Heart left ventricle (tissue), 16 donors: ENCODE measurements at regions not wholly inside any gene's neighbourhood (a gene's known extent, or its start where the extent isn't known, plus 50 kb on each side); places are given as distances from the start of the nearest gene placed in this dataset.
"Not testable (repeated sequence)": the region's sequence is repeated elsewhere in the genome, so short reads cannot be mapped to it uniquely, and the experiment has no call there.

Experiments
- ATAC-seq, 4 donors: fragments of 200-7000 bp; cut with Tn5 transposase; one replicate each; pipeline ENCODE4 v1.9.1; 2020 to 2022; ENCODE audit warnings: moderate library complexity in 4 of 4, mild to moderate bottlenecking in 3 of 4, moderate number of reproducible peaks in 1 of 4
- DNase-seq, 5 donors: peaks; one replicate each; pipeline ENCODE4 v3.0.0-alpha.2; 2020
- H3K27ac ChIP-seq, 12 donors: fragments of 200-600 bp; sonication (generic) in 4 of 12; one replicate each; pipeline versions ENCODE4 v1.5.0 to v1.8.0; 2016 to 2022; ENCODE audit warnings: mild to moderate bottlenecking in 2 of 12
- H3K27me3 ChIP-seq, 9 donors: fragments of 200-600 bp; sonication (generic) in 2 of 9; one replicate each; pipeline versions ENCODE4 v1.5.1 to v1.8.0; 2016 to 2022; ENCODE audit warnings: mild to moderate bottlenecking in 3 of 9
- H3K36me3 ChIP-seq, 9 donors: fragments of 200-600 bp; sonication (generic) in 2 of 9; one replicate each; pipeline versions ENCODE4 v1.5.0 to v1.8.0; 2018 to 2022; ENCODE audit warnings: mild to moderate bottlenecking in 2 of 9
- H3K4me1 ChIP-seq, 12 donors: fragments of 200-600 bp; sonication (generic) in 4 of 12; one replicate each; pipeline versions ENCODE4 v1.5.0 to v1.8.0; 2016 to 2022; ENCODE audit warnings: mild to moderate bottlenecking in 3 of 12
- H3K4me3 ChIP-seq, 12 donors: fragments of 200-600 bp; sonication (generic) in 4 of 12; one replicate each; pipeline versions ENCODE4 v1.5.0 to v1.8.0; 2017 to 2022; ENCODE audit warnings: mild to moderate bottlenecking in 9 of 12, moderate library complexity in 4 of 12
- H3K9me3 ChIP-seq, 12 donors: fragments of 200-600 bp; sonication (generic) in 4 of 12; one replicate each; pipeline versions ENCODE4 v1.5.0 to v1.8.0; 2016 to 2022; ENCODE audit warnings: mild to moderate bottlenecking in 1 of 12
- POLR2A ChIP-seq, 2 donors: fragments of 450-650 bp; IDR thresholded peaks; one replicate each; pipeline ENCODE4 v1.6.1; 2017; ENCODE audit warnings: antibody characterized with exemption in 2 of 2, mild to moderate bottlenecking in 2 of 2, moderate library complexity in 2 of 2
- WGBS, 4 donors: extraction: QIAGEN DNeasy Blood & Tissue Kit in 2 of 4; methylation state at CpG; one replicate each; pipeline versions ENCODE4 v1.1.5 to v1.1.7; 2013 to 2018; 5-methylcytosine and 5-hydroxymethylcytosine counted together
- intact Hi-C, 10 donors: fragments of 100-400 bp; cut with DNase I; formaldehyde crosslinking; loops; one replicate each; pipeline versions ENCODE4 v1.11.1 to v1.14.2; 2022
- TF ChIP-seq, protein P1 (sequence below), 12 donors: fragments of 200-600 bp; sonication (generic) in 4 of 12; IDR thresholded peaks; one replicate each; pipeline versions ENCODE4 v1.5.0 to v1.8.0; 2018 to 2022; ENCODE audit warnings: antibody characterized with exemption in 12 of 12, mild to moderate bottlenecking in 5 of 12
- donor health status: ischemic (EF 13 %, LVEDD 7.1; RV severe dilation, severe dysfunction).
- donor health status: healthy with polysubstance abuse.
- donor health status: DM: no; HTN: yes; CAD: no.
- donor health status: DM: no; HTN: no; CAD: no.
- donor health status: ischemic (EF 25% LVEDD 6.9; RV normal size, moderate dysfunction).
- donor health status: ischemic (EF 25% LVEDD 5.7; RV mildly dilated, moderate dysfunction).
- donor health status: healthy.
- donor health status: DM: yes; HTN: yes; CAD: no.
- donor health status: ischemic (EF 35%, LVEDD 5.7; RV mildly dilated, moderate dysfunction).
- donor health status: nonischemic (EF 11% LVEDD 7.7; RV severe dilation, severe dysfunction).
- donor health status: DM: yes; HTN: yes; CAD: no.
- donor health status: PGD.
- donor health status: ischemic (EF 29% LVEDD 5.4; RV normal size, mild dysfunction).
- donor health status: nonischemic (EF 23%, LVEDD 6.1; RV moderate dilation, normal function).

DNA sequence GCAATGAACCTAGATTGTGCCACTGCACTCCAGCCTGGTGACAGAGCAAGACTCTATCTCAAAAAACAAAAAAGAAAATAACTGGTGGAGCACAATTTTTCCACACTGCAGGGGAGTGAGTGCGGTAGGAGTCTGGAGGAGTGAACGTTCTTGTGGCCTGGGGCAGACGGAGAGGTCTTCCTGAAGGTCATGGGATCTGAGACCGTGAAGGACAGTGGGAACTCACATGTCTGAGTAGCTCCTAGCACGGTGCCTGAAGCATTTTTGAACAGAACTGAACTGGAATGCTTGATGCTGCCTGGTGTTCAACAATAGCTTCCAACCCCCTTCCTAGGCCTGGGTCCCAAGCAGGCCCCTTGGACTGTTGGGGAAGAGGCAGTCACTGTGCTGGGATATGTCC is 84.3 kb upstream of the PODXL start:
- H3K27me3 ChIP-seq = no peaks in the 10 kb centered on the region
- TF ChIP-seq, protein P1, sequence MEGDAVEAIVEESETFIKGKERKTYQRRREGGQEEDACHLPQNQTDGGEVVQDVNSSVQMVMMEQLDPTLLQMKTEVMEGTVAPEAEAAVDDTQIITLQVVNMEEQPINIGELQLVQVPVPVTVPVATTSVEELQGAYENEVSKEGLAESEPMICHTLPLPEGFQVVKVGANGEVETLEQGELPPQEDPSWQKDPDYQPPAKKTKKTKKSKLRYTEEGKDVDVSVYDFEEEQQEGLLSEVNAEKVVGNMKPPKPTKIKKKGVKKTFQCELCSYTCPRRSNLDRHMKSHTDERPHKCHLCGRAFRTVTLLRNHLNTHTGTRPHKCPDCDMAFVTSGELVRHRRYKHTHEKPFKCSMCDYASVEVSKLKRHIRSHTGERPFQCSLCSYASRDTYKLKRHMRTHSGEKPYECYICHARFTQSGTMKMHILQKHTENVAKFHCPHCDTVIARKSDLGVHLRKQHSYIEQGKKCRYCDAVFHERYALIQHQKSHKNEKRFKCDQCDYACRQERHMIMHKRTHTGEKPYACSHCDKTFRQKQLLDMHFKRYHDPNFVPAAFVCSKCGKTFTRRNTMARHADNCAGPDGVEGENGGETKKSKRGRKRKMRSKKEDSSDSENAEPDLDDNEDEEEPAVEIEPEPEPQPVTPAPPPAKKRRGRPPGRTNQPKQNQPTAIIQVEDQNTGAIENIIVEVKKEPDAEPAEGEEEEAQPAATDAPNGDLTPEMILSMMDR (IDR thresholded peaks at IDR 0.05) = no peak
- no peak for TF ChIP-seq POLR2A (IDR thresholded peaks at IDR 0.05)
- no peak overlapping the region for H3K4me3 ChIP-seq
- H3K4me1 ChIP-seq = peaks cover 0 to 22% (median 7%) of the 10 kb centered on the region in 12 donors
- H3K36me3 ChIP-seq = no peaks in the 10 kb centered on the region
- DNase-seq (no peak), ATAC-seq (no peak)
- intact Hi-C loops = no loop called here
- H3K9me3 ChIP-seq = no peaks in the 10 kb centered on the region
- H3K27ac ChIP-seq = no peak overlapping the region
- 56 to 75% (median 71%) methylated on average over 5 of the region's 5 CpGs for WGBS, 4 donors

DNA sequence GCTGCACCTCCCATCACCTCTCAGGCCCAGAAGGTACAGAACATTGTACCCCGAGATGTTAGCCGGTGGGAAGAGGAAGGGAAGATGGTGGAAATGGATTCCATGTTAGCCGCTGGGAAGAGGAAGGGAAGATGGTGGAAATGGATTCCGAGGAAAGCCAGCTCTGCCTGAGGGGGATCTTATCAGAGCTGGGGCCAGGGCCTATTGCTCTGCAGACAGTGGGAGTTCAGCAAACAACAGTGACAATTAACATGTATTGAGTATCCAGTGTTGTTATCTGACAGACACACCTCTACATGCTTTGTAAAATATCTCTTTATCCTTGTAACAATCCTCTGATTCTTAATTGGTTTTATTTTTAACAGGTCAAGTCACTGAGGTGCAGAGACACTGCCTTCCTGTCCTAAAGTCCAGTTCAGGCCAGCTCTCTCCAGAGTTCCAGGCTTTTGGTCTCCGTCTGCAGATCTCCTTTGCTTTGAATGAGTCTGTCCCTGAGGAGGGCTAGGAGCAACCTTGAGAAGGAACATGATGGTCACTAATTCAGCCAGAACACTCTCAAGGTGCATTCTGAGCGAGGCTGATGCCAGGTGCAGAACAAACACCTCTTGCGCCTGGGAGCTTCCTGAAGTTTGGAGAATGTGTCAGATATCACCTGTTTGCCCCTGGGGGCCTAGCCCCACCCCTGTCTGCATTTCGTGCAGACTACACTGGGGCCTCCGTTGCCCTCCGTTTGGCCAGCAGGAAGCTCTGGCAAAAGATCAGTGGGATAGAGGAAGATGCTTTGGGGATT is 82.4 kb upstream of the PODXL start:
- Histone ChIP-seq H3K27ac (no peak overlapping the region), H3K4me1 (peaks cover 0 to 32% (median 11%) of the 10 kb centered on the region in 12 donors), H3K9me3 (no peaks in the 10 kb centered on the region), H3K27me3 (no peaks in the 10 kb centered on the region), H3K4me3 (no peak overlapping the region), H3K36me3 (no peaks in the 10 kb centered on the region)
- no peak for TF ChIP-seq POLR2A (IDR thresholded peaks at IDR 0.05)
- TF ChIP-seq, protein P1 (IDR thresholded peaks at IDR 0.05) = no peak
- DNase-seq = no peak
- intact Hi-C loops = loop anchor here in 2 of 10 donors (5.0 kb wide), 2 partner anchors 87 to 142 kb away; no protein-coding TSS in a partner anchor
- no peak for ATAC-seq
- 76 to 81% (median 78%) methylated on average over 10 of the region's 10 CpGs for WGBS, 4 donors

DNA sequence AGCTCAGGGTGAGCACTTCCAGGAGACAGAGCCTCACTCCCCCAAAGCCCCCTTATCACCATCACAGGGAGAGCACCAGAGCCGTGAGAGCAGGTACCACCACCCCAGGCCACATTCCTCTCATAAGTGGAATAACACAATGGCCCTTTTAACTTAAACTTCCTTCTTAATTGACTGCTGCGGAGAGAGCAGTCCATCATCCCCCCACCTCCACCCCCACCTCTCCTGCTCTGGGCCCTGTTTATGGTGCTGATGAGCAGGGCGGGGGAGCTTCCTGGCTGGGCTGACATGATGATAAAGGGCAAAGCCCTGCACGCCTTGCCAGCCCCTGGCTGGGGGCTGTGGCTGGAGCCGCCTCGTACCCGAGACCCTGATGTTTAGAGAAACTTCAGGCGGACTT is 81.4 kb upstream of the PODXL start:
- Histone ChIP-seq H3K27me3 (no peaks in the 10 kb centered on the region), H3K36me3 (no peaks in the 10 kb centered on the region), H3K4me3 (no peak overlapping the region), H3K9me3 (no peaks in the 10 kb centered on the region), H3K4me1 (peaks cover 0 to 36% (median 16%) of the 10 kb centered on the region in 12 donors), H3K27ac (no peak overlapping the region)
- DNase-seq (no peak), ATAC-seq (no peak)
- no peak for TF ChIP-seq POLR2A (IDR thresholded peaks at IDR 0.05)
- TF ChIP-seq, protein P1 (IDR thresholded peaks at IDR 0.05) = no peak
- intact Hi-C loops = loop anchor here in 2 of 10 donors (5.0 kb wide), 2 partner anchors 86 to 141 kb away; no protein-coding TSS in a partner anchor
- 86 to 92% (median 89%) methylated on average over 4 to 8 of the region's 8 CpGs for WGBS, 4 donors

DNA sequence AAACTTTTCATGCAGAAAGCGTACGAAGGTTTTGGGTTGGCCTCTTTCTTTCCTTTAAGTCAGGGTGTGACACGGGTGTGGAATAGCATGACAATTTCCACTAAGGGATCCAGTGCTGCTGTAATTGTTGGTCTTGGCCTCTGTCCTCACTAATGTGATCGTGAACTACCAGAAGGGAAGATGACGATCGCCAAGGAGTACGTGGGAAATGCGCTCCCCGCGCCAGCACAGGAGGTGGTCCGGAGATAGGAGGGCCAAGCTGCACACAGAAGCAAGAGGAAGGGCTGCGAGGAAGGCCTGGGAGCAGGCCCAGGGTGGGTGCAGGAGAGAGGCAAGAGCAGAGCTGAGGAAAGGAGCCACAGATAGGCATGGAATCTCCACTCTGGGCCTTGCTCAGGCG is 79.7 kb upstream of the PODXL start:
- H3K4me3 ChIP-seq = no peak overlapping the region
- TF ChIP-seq POLR2A (IDR thresholded peaks at IDR 0.05) = no peak
- TF ChIP-seq, protein P1 (IDR thresholded peaks at IDR 0.05) = no peak
- peak overlapping the region in 11 of 12 donors; percentile 24 to 69 (median 46) for H3K27ac ChIP-seq
- H3K9me3 ChIP-seq = no peaks in the 10 kb centered on the region
- intact Hi-C loops = loop anchor here in 2 of 10 donors (5.0 kb wide), 2 partner anchors 84 to 139 kb away; no protein-coding TSS in a partner anchor
- DNase-seq (peak in 4 of 5 donors; percentile 72 to 83 (median 78)), ATAC-seq (peak; percentile 66 to 94 (median 74))
- H3K4me1 ChIP-seq = peaks cover 0 to 40% (median 16%) of the 10 kb centered on the region in 12 donors
- WGBS, 4 donors = 60 to 70% (median 62%) methylated on average over 13 of the region's 13 CpGs
- H3K27me3 ChIP-seq = no peaks in the 10 kb centered on the region
- H3K36me3 ChIP-seq = no peaks in the 10 kb centered on the region

DNA sequence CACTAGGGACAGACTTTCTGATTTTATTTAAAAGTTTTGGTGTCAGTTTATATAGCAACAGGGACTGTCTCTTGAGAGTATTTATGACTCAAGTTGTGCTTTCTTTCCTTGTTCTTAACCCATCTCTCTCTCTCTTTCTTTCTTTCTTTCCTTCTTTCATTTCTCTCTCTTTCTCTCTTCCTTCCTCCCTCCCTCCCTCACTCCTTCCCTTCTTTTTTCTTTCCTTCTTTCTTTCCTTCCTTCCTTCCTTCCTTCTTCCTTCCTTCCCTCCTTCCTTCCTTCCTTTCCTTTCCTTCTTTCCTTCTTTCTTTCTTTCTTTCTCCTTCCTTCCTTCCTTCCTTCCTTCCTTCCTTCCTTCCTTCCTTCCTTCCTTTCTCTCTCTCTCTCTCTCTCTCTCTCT is 77.8 kb upstream of the PODXL start:
- not testable (repeated sequence) for H3K4me3 ChIP-seq, H3K36me3 ChIP-seq, DNase-seq, H3K9me3 ChIP-seq, H3K27me3 ChIP-seq, ATAC-seq
- H3K27ac ChIP-seq = peak overlapping the region in 7 of 12 donors; percentile 43 to 79 (median 72)
- H3K4me1 ChIP-seq = peaks cover 0 to 54% (median 29%) of the 10 kb centered on the region in 12 donors
- intact Hi-C loops = loop anchor here in 2 of 10 donors (5.0 kb wide), 2 partner anchors 77 to 87 kb away; partner anchors contain the start of gene PODXL (in 1 of the 2)
